GM21367 (cell line): ENCODE measurements at regions not wholly inside any gene's neighbourhood (a gene's known extent, or its start where the extent isn't known, plus 50 kb on each side); places are given as distances from the start of the nearest gene placed in this dataset.

Source experiments
- ATAC-seq: cut with Tn5 transposase; IDR thresholded peaks from one replicate; pipeline ENCODE4 v1.9.1; 2021; ENCODE audit not compliant: unreplicated experiment

DNA sequence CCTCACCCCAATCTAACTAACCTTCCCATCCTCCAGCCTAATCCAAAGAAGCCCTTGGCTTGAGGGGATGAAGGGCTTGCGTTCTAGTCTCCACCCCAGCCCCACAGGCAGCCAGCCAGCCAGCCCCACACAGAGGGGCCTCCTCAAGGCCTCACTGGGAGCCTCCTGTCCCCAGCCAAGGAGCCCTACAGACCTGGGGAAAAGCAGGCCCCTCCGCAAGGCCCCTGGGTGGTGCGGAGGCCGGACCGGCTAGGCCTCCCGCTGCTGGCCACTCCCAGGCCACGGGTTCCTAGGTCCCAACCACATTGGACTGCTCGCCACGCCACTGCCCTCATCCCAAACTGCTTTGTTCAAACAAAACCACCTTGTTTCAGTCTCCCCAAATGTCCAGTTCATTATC, 78.0 kb downstream of the ZIC5 start:
- no peak for ATAC-seq

DNA sequence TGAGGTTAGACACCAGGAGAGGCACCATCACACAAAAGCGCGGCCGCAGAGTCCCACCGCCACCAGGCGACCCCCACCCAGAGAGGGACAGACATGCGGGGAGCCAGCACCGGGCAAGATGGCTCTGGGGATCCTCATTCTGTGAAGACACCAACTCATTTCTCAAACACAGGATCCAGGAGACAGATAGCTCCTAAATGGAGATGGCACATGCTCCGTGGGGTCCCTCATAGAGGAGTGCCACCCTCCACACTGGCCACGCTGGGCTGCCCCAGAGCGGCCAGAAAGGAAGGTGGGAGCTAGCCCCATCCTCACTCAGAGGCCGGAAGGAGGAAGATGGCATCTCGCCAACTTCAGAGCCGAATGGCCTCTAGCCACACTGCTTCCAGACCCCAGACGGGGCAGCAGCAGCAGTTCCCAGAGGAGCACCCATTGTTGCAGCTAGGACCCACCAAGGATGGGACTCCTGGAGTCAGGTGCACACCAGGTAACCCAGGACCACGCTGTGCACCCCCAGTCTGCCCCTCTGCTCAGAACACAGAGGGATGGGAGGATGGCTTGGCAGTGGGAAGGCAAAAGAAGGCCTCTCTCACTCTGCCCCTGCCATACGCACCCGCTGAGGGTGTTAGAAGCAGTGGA, 78.6 kb downstream of the ZIC5 start:
- no peak for ATAC-seq

DNA sequence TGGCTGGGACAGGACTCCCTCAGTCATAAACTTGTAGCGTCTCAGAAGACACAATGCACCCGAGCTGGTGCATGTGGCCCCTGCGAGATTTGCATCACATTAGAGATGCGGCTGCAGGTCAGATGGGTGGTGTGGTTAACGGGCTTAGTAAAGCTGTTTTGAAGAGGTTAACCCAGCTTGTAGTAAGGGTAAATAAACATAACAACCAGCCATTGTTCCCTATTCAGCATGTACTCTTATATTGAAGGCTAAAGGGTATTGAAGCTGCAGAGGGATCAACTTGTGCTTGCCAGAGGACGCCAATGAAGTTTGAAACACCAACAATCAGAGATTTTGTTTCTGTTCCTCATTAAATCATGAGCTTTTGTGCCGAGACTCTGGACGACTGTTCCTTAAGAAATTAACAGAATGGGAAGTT, 79.4 kb downstream of the ZIC5 start:
- ATAC-seq: no peak

DNA sequence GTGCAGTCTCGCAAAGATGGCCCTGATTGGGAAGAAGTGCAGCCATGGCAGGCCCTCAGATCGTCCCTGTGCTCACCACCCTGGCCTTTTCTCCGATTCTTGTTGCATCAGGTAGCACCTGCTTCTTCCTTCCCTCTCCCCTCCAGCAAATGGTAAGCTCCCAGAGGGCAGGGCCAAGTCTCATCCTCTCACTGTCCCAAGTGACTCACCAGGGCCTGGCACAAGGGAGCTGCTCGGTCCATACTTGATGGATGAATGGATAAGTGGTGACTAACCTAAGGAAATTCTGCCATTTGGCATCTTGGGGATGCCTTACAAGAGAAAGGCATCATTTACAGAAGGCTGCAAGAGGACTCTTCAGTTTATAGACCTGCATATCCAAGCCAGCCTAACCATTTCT, 84.9 kb downstream of the ZIC5 start:
- no peak for ATAC-seq

DNA sequence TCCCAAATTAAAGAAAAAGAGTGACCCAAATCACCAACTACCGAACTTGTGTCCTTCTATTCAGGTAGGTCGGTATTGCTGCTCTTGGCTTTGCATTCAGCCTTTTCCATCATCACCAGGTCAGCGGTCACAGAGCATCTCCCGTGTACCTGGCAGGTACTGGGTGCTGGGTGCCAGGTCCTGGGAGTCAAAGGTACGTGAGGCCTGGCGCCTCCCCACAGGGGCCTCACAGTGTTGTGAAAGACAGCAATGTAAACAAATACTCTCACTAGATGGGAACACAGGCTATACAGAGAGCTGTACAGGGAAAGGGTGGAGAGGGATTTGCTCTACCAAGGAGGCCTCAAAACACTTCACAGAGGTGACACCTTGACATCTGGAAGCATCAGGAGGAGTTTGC, 86.7 kb downstream of the ZIC5 start:
- ATAC-seq: no peak

DNA sequence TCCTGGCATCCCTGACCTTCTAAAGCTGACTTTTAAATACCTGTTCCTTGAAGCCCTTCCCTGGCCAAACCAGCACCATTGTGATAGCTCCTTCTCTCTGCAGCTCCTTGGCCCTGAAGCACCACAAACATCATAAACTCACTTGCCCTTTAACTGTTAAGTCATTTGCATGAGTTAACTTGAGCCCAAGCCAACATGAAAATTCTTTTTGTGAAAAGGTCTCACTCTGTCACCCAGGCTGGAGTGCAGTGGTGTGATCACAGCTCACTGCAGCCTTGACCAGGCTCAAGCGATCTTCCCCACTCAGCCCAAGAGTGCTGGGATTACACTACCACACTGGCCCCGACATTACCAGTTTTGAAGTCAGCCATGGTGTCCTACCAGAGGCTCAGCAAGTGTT, 87.8 kb downstream of the ZIC5 start:
- no peak for ATAC-seq

DNA sequence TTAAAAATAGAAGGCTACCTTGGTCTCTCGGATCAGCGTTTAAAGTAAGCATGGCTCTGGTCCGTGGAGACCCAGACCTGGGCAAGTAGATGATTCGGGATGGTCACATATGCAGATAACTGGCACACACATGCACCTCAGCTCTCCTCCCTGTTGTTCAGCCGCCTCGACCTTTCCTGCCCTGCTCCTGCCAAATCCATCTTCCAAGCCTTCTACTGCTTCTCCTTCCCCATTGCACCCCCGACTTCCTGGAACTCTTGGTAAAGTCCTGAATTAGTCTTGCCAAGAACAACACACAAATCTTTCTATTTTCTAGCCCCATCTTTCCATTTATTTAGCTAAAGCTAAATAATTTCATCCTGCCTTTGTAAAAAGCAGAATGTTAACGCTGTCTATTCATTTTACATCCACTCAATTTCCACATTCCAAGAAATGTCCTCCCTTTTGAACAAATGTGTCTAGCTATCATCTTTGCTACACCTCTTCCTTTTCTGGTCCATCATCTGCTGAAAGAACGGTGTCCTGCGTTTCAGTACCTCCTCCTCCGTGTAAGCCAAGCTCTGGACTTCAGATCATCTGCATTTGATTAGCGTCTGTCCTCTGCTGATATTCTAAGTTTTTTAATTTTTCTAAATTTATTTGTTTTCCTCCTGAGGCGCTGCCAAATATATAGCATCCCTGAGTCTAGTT, 92.5 kb downstream of the ZIC5 start:
- no peak for ATAC-seq

DNA sequence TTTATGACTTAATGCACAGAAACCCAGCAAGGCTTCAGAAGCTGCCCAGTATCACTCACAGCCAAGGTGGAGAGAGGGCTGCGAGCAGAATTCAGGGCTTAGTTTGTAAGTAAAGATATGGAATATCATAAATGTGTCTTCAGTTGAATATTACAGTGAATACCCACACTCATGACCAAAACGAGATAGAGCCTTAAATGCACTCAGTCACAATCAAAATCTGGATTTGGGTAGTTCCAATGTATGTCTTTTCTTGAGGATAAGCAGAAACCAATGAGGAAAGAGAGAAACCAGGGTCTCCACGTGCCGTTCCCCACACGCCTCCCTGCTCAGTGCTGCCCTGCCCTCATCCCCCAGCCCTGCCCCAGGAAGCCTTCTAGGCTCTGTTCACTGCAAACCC, 94.9 kb downstream of the ZIC5 start:
- ATAC-seq: no peak

DNA sequence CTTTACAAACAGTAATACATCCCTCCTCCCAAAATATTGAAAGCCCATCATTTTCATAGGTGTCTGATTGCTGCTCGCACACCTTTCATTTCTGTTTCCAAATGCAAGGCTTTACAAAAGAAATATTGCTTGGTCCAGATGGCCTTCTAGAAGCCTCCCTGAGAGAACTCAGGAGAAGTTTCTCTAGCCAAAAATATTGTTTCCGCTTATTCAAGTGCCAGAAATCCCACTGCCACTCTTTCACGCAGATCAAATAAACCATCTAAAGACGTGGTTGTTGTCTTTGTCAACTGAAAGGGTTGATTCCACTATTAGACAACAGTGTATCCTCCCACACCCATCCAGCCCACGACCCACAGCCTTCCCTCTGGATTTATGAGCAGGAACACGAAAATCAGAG, 96.2 kb downstream of the ZIC5 start:
- no peak for ATAC-seq

DNA sequence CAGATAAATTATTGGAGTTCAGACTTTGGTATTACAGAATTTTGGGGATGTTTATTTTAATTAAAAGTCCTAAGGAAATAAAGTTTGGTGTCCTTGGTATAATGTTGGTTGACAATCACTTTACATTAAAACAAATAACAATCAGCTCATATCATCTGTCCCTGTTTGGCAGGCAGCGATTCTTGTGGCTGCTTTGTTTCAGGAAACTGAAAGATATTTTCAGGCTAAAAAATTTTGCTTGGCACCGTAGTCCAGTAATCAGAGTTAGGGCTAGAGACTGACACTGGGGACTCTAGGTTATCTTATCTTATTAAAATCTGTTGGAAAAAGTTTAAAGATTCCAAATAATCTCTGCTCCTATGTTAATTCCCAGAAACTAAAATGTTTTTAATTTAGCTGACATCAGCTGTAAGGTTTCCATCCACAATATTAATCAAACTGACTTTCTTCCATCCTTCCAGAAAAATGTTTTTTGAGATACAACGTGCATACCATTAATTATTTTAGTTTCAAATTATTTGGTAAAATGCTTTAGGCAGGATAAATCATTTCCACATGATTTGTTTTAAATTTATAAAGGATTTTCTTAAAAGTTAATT, 97.6 kb downstream of the ZIC5 start:
- ATAC-seq: no peak

DNA sequence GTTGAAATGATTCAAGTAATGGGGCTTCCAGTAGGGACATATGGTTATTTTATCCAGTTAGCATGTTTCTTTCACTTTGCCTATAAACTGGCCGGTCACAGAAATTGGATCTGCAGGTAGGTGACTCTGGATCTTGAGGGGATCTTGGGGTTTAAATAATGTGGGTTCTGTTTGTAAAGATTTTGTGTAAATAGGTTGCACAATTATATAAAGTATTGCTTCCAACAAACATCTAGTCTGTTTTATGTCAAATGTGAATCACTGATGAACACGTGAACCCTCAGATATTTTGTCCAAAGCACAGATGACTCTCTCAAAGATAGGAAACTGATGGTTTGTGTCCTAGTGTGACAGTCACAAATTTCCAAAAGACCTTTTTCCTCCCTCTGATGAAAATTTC, 98.4 kb downstream of the ZIC5 start:
- no peak for ATAC-seq

DNA sequence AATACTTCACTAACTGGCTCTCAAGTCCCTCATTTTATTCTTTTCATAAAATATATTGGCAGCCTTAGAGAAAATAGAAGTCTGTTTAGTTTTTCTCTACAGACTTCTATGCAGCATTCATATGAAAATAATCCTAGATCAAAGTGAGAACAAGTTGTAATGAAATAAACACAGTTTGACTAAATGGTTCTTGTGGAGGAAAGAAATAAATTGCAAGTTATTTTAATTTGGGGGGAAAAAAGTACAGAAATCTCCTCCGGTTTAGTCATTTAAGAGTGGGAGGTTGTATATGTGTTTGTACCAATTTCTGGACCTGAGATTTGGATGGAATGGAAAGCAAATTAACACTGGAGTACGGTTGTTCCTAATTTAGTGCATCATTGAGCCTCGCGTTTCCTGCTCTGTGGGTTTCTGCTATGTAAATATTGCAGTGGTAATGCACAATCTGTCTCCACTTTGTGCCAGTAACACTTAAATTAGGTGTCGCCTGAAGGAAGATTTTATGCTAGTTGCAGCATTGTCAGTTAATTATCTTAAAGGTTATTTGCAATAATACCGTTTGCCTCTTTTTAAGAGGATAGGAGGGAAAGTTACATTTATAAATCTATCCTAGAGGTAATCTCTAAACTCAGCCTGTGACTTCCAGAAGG, 100.2 kb downstream of the ZIC5 start:
- no peak for ATAC-seq

DNA sequence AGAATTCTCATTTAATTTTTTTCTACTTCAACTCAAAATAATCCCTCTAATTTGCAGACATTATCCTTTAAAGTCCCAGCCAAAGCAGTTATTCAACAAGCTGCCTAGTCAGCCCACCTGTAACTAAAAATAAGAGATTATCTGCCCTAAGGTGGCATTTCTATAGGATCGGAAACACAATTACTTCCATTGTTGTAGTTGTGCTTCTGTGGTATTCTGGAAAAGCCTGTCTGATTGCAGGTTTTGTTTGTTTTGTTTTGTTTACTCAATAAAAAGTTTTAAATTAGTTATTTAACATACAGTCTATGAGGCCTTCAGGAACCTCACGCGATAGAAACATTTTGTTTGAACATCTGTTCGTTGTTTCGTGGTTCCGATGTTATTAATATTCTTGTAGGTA, 101.0 kb downstream of the ZIC5 start:
- ATAC-seq: no peak

DNA sequence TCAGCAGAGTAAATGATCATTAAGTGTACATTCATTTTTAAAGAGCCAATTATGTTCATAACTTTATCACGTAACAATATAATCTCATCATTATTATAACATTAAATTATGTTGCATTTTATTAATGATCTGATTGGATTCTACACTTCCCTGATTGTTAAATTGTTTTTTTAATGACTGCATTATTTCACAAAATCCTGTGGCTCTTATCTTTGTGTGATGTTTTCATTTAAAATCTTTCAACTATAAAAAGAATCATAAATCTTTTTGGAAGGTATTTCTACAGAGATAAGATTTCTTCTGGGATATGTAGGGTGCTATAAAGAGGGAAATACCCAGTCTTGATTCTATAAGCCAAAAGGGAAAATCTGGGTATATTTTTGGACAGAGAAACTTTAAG, 101.7 kb downstream of the ZIC5 start:
- no peak for ATAC-seq

DNA sequence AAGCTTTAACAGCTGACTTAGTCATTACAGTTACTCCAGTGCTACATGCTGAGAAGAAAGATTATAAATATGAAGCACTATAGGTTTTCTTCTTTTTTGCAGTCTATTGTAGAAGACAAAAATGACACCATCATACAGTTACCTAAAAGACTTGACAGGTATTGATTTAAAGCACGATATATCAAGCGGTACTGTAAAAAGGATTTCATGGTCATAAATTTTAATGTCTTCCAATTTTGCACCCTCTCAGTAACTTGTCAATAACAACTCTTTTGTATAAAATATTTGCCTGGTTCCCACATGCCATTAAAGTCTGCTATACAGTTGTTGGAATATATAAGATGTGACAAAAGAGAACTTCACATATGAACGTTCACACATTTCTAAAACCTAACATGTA, 102.8 kb downstream of the ZIC5 start:
- ATAC-seq: no peak

DNA sequence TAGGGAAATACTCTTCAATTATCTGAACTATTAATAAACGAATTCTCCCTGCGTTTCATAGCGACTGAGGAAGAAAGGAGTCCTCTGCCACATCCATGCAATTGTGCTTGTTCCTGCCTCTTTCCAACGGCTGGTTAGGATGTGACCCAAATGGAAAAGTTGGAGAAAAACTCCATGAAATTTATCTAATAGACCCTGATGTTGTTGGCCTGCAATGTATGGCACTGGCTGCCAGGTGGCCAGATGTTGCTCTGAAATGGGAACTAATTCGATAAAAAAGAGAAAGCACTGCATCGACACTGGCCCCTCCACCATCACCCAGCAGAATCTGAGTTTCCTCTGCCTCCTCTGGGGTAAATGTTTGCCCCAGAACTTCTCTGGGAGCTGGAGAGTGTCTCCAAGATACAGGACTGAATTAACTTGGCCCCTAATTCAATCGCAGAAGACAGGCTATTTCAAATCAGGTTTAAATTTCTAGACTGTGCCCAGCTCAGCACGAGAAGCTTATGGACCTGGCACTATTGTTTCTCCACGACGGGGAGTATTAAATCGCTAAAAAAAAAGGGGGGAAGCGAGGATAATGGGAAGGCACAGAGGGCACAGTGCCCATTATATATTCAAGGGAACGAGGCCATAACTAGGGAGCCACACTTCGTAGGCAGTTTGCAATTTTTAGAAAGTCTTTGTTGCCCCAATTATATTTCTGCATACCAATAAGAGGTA, 103.9 kb downstream of the ZIC5 start:
- ATAC-seq: no peak

DNA sequence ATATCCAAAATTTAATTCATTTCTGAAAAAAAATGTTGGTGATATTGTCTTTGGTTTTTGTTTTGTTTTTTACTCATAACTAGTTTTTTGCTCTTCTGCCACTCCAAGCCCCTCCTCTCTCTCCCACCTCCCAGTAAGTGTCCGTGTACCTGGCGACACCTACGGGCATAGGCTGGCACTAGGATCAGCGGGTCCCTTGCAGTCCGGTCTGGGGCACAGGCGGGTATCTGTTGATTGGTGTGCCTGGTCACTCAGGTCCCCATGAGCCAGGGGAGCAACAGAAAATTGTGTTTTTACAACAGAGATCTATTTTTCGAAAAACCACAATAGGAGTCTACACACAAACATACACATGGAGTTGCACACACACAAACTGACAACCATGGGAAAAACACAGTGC, 104.8 kb downstream of the ZIC5 start:
- no peak for ATAC-seq

DNA sequence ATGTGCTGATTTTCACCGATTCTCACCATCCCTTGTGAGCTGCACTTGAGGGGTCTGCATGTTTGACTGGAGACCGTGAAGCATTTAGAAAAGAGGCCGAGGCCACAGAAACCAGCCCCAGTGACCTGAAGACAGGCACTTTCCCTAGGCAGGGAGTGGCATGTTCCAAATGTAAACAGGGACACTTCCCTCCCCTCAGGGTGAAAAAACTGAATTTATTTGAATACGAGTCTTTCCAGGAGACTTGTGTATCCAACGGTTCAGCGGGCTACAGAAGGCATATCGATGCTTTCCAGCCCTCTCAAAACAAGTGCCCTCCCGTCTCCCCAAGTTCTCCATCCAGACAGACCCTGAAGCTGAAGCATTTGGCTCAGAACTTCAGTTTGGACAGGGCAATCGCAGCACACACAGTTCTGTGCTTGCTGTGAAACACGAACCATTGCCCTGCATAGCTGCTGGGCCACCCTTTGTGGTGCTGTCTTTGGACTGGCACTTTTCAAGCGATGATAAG, 106.1 kb downstream of the ZIC5 start:
- ATAC-seq: no peak

DNA sequence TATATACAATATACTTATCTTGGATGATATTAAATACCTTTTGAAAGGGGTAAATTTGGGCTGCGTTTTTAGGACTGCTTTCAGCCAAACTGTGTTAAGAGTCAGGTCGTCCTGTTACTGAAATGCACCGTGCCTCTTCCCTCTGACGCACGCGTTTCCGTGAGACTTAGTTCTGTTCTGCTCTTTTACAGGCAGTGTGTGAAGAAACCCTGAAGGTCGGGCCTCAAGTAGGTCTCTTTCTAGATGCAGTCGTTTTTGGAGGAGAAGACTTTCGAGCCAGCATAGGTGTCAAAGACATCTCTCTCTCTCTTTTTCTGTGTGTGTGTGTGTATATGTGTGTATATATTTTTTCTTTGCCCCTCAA, 107.0 kb downstream of the ZIC5 start:
- ATAC-seq: no peak

DNA sequence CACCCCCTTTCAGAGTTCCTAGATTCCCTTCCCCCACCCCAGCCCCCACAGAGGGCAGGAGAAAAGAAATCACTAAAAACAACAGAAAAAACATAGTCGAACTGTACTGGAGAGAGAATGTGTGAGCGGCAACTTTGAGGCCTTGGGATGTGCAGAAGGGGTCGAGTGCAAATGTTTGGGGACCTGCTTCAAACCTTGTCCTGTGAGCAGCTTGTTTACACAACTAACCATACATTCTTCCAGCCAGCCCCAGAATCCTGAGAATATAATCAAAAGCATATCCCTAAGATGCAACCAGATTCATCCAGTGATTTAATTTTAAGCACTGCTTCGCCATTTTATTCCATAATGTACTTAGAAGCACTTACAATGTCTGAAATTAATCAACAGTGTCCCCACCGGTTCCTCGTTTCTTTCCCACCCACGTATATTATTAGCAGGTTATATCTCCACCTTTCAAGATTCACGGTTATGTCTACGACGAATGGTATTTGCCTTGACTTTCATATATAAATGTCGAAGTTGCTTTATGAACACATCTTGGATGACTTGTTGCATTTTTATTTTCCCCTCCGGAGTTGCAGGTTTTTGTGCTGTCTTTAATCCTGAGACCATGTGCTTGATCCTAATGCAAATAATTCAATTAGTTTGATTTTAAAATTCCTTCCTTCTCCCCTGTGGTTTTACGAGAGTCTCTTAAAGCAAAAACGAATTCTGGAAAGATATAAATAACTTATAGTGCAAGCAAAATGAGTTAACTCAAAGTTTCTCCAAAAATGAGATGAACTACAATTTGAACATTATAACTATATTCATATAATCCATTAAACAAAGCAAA, 107.6 kb downstream of the ZIC5 start:
- no peak for ATAC-seq

DNA sequence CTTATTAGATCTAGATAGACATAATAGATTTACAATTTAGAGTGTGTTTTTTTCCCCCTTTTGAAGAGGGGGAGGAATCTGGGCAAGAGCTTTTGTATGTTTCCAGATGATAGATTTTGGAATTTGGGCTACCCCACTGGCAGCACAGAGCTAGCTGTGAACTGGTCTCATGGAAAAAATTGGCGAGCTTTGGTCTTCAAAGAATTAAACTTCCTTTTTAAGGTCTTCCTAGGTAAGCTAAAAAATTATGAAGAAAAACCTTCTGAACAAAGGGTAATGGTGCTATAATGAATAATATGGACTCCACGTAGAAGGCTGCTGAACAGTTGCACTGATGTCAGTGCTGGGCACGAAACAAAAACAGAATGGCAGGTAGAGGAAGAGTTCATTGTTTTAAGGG, 109.3 kb downstream of the ZIC5 start:
- ATAC-seq: no peak
